Stomach smooth muscle (tissue), 2 donors: ENCODE measurements at regions not wholly inside any gene's neighbourhood (a gene's known extent, or its start where the extent isn't known, plus 50 kb on each side); places are given as distances from the start of the nearest gene placed in this dataset.

Experiments
- H3K27ac ChIP-seq: one replicate; pipeline ENCODE4 v1.7.0; 2013; ENCODE audit warnings: mild to moderate bottlenecking, low read length, inconsistent platforms
- H3K27me3 ChIP-seq, 2 donors: one replicate each; pipeline ENCODE4 v1.7.0; 2013; ENCODE audit warnings: low read length in 2 of 2; ENCODE audit not compliant: insufficient read depth in 2 of 2, control insufficient read depth in 1 of 2
- H3K36me3 ChIP-seq, 2 donors: one replicate each; pipeline ENCODE4 v1.7.0; 2013; ENCODE audit warnings: low read length in 2 of 2; ENCODE audit not compliant: control insufficient read depth in 2 of 2, insufficient read depth in 2 of 2
- H3K4me1 ChIP-seq: one replicate; pipeline ENCODE4 v1.7.0; 2013; ENCODE audit warnings: low read length; ENCODE audit not compliant: control insufficient read depth, insufficient read depth
- H3K4me3 ChIP-seq, 2 donors: one replicate each; pipeline ENCODE4 v1.7.0; 2013; ENCODE audit warnings: low read length in 2 of 2
- H3K9ac ChIP-seq, 2 donors: one replicate each; pipeline ENCODE4 v1.7.0; 2013; ENCODE audit warnings: low read length in 2 of 2, mild to moderate bottlenecking in 1 of 2
- H3K9me3 ChIP-seq, 2 donors: one replicate each; pipeline ENCODE4 v1.7.0; 2013; ENCODE audit warnings: low read length in 2 of 2; ENCODE audit not compliant: control insufficient read depth in 2 of 2
- donor health status: healthy.
- donor health status: Pancreatic carcinoma.

- Histone ChIP-seq H3K4me3 (no peak overlapping the region), H3K27ac (no peak overlapping the region), H3K27me3 (no peaks in the 10 kb centered on the region), H3K36me3 (no peaks in the 10 kb centered on the region), H3K9ac (no peak overlapping the region), H3K9me3 (no peaks in the 10 kb centered on the region), H3K4me1 (peaks cover 5% of the 10 kb centered on the region)
These were observed 54.0 kb upstream of the SPATS2L start for GRCh38 chr2:200252265-200253067.

GRCh38 chr2:200253639-200254038, 52.9 kb upstream of the SPATS2L start:
- Histone ChIP-seq H3K27ac (no peak overlapping the region), H3K36me3 (no peaks in the 10 kb centered on the region), H3K9ac (no peak overlapping the region), H3K27me3 (no peaks in the 10 kb centered on the region), H3K9me3 (no peaks in the 10 kb centered on the region), H3K4me1 (peaks cover 5% of the 10 kb centered on the region), H3K4me3 (no peak overlapping the region)

GRCh38 chr2:200254773-200255172, 51.7 kb upstream of the SPATS2L start:
- H3K4me1 ChIP-seq = peaks cover 5% of the 10 kb centered on the region

GRCh38 chr2:200255549-200255948, 50.9 kb upstream of the SPATS2L start:
- H3K4me1 ChIP-seq = peaks cover 5% of the 10 kb centered on the region
- H3K36me3 ChIP-seq = no peaks in the 10 kb centered on the region
- H3K4me3 ChIP-seq = no peak overlapping the region
- no peaks in the 10 kb centered on the region for H3K9me3 ChIP-seq
- H3K27ac ChIP-seq = no peak overlapping the region
- no peaks in the 10 kb centered on the region for H3K27me3 ChIP-seq
- no peak overlapping the region for H3K9ac ChIP-seq

More at GRCh38 chr2:200254773-200255172, 51.7 kb upstream of the SPATS2L start:
- H3K4me3 ChIP-seq = no peak overlapping the region
- H3K27me3 ChIP-seq = no peaks in the 10 kb centered on the region
- H3K36me3 ChIP-seq = no peaks in the 10 kb centered on the region
- H3K27ac ChIP-seq = no peak overlapping the region
- H3K9me3 ChIP-seq = no peaks in the 10 kb centered on the region
- no peak overlapping the region for H3K9ac ChIP-seq
